Endothelial cell of umbilical vein (primary cell): ENCODE measurements at regions not wholly inside any gene's neighbourhood (a gene's known extent, or its start where the extent isn't known, plus 50 kb on each side); places are given as distances from the start of the nearest gene placed in this dataset.

ENCODE experiments used
- EZH2 ChIP-seq: IDR thresholded peaks from 2 replicates; pipeline ENCODE4 v1.6.1; 2012; ENCODE audit warnings: borderline replicate concordance, low read depth, mild to moderate bottlenecking, moderate library complexity, low read length, inconsistent platforms; ENCODE audit not compliant: severe bottlenecking
- FOS ChIP-seq: IDR thresholded peaks from 2 replicates; pipeline ENCODE4 v1.6.1; 2011; ENCODE audit warnings: mild to moderate bottlenecking, low read length, moderate library complexity, borderline replicate concordance; ENCODE audit not compliant: insufficient read depth
- JUN ChIP-seq: IDR thresholded peaks from 2 replicates; pipeline ENCODE4 v1.6.1; 2011; ENCODE audit warnings: borderline replicate concordance, low read depth; ENCODE audit not compliant: insufficient read length, insufficient read depth
- MAX ChIP-seq: IDR thresholded peaks from 2 replicates; pipeline ENCODE4 v1.6.1; 2011; ENCODE audit not compliant: insufficient read depth, insufficient read length
- MYC ChIP-seq: IDR thresholded peaks from one replicate; pipeline ENCODE4 v1.6.1; 2011; ENCODE audit warnings: mild to moderate bottlenecking, low read depth, low read length
- POLR2A ChIP-seq: IDR thresholded peaks from 2 replicates; pipeline ENCODE4 v1.6.1; 2012; ENCODE audit warnings: low read depth, mild to moderate bottlenecking, control low read depth, low read length
- POLR2AphosphoS5 ChIP-seq: IDR thresholded peaks from 2 replicates; pipeline ENCODE4 v1.6.1; 2012; ENCODE audit warnings: low read depth, mild to moderate bottlenecking, control low read depth, low read length, moderate library complexity; ENCODE audit not compliant: insufficient read depth
- TF ChIP-seq, protein P1 (sequence below), 2 donors: IDR thresholded peaks; 1 replicate in 1 of 2; 2 replicates in 1 of 2; pipeline ENCODE4 v1.5.1; 2011; ENCODE audit warnings: low read length in 2 of 2, mild to moderate bottlenecking in 2 of 2, moderate library complexity in 2 of 2, control low read depth in 1 of 2, inconsistent platforms in 1 of 2, low read depth in 1 of 2; ENCODE audit not compliant: insufficient read depth in 1 of 2; ENCODE audit errors: extremely low read depth in 1 of 2

- TF ChIP-seq, protein P1, sequence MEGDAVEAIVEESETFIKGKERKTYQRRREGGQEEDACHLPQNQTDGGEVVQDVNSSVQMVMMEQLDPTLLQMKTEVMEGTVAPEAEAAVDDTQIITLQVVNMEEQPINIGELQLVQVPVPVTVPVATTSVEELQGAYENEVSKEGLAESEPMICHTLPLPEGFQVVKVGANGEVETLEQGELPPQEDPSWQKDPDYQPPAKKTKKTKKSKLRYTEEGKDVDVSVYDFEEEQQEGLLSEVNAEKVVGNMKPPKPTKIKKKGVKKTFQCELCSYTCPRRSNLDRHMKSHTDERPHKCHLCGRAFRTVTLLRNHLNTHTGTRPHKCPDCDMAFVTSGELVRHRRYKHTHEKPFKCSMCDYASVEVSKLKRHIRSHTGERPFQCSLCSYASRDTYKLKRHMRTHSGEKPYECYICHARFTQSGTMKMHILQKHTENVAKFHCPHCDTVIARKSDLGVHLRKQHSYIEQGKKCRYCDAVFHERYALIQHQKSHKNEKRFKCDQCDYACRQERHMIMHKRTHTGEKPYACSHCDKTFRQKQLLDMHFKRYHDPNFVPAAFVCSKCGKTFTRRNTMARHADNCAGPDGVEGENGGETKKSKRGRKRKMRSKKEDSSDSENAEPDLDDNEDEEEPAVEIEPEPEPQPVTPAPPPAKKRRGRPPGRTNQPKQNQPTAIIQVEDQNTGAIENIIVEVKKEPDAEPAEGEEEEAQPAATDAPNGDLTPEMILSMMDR (IDR thresholded peaks at IDR 0.05; ENCODE audit: extremely low read depth in 1 of 2, insufficient read depth in 1 of 2, low read depth in 1 of 2, low read length in 2 of 2): no peak
- no peak for TF ChIP-seq MAX
- TF ChIP-seq POLR2A: no peak
- no peak for TF ChIP-seq FOS
- TF ChIP-seq MYC: no peak
- TF ChIP-seq EZH2: no peak
- no peak for TF ChIP-seq POLR2AphosphoS5
- no peak for TF ChIP-seq JUN
Measured at GRCh38 chr12:28884904-28885679, 264.0 kb upstream of the FAR2 start.
